Neural progenitor cell (in vitro differentiated cells): ENCODE measurements at regions not wholly inside any gene's neighbourhood (a gene's known extent, or its start where the extent isn't known, plus 50 kb on each side); places are given as distances from the start of the nearest gene placed in this dataset.

Experiments used
- DNase-seq: peaks from one replicate; pipeline ENCODE4 v3.0.0-alpha.2; 2016; ENCODE audit warnings: low spot score
- H2AFZ ChIP-seq: fragments of 200-600 bp; sonication (generic); replicated peaks from 2 replicates; pipeline ENCODE4 v1.6.1; 2016; ENCODE audit warnings: antibody characterized with exemption
- H3F3A ChIP-seq: fragments of 200-600 bp; sonication (generic); 2 replicates; pipeline ENCODE4 v1.6.1; 2016; ENCODE audit warnings: antibody characterized with exemption, low read depth
- H3K27ac ChIP-seq: fragments of 200-600 bp; sonication (generic); 2 replicates; pipeline ENCODE4 v1.5.1; 2016; ENCODE audit warnings: mild to moderate bottlenecking
- H3K27me3 ChIP-seq: fragments of 200-600 bp; sonication (generic); 2 replicates; pipeline ENCODE4 v1.6.1; 2016; ENCODE audit warnings: mild to moderate bottlenecking, moderate library complexity
- H3K36me3 ChIP-seq: fragments of 200-600 bp; sonication (generic); 2 replicates; pipeline ENCODE4 v1.5.1; 2016
- H3K4me1 ChIP-seq: fragments of 200-600 bp; sonication (generic); 2 replicates; pipeline ENCODE4 v1.6.1; 2016; ENCODE audit warnings: mixed run types
- H3K4me2 ChIP-seq: fragments of 200-600 bp; sonication (generic); 2 replicates; pipeline ENCODE4 v1.6.1; 2016
- H3K4me3 ChIP-seq: fragments of 200-600 bp; sonication (generic); 2 replicates; pipeline ENCODE4 v1.5.1; 2016
- H3K79me2 ChIP-seq: fragments of 200-600 bp; sonication (generic); 2 replicates; pipeline ENCODE4 v1.6.1; 2016; ENCODE audit warnings: low read depth
- H3K9ac ChIP-seq: fragments of 200-600 bp; sonication (generic); 2 replicates; pipeline ENCODE4 v1.6.1; 2016
- H3K9me3 ChIP-seq: fragments of 200-600 bp; sonication (generic); 2 replicates; pipeline ENCODE4 v1.5.1; 2016; ENCODE audit warnings: low read depth
- H4K20me1 ChIP-seq: fragments of 200-600 bp; sonication (generic); 2 replicates; pipeline ENCODE4 v1.6.1; 2016; ENCODE audit warnings: low read depth
- H3K27ac Mint-ChIP-seq: 3 replicates; pipeline ENCODE4 v1.8.0; 2021; ENCODE audit warnings: mixed read lengths
- H3K27me3 Mint-ChIP-seq: 2 replicates; pipeline ENCODE4 v1.8.0; 2022; ENCODE audit warnings: low read depth, mild to moderate bottlenecking, inconsistent platforms, moderate library complexity, mixed read lengths; ENCODE audit not compliant: insufficient read depth
- H3K36me3 Mint-ChIP-seq: 3 replicates; pipeline ENCODE4 v1.8.0; 2021; ENCODE audit warnings: mixed read lengths
- H3K4me1 Mint-ChIP-seq: 3 replicates; pipeline ENCODE4 v1.8.0; 2021; ENCODE audit warnings: mixed read lengths
- H3K4me3 Mint-ChIP-seq: 3 replicates; pipeline ENCODE4 v1.8.0; 2021; ENCODE audit warnings: mild to moderate bottlenecking, moderate library complexity, mixed read lengths
- H3K9me3 Mint-ChIP-seq: 3 replicates; pipeline ENCODE4 v1.8.0; 2020; ENCODE audit warnings: mixed read lengths
- CTCF ChIP-seq: fragments of 200-600 bp; sonication (generic); IDR thresholded peaks from 2 replicates; pipeline ENCODE4 v1.5.1; 2017; ENCODE audit warnings: antibody characterized with exemption, mild to moderate bottlenecking
- EZH2 ChIP-seq: fragments of 200-600 bp; sonication (generic); IDR thresholded peaks from 2 replicates; pipeline ENCODE4 v1.6.1; 2017; ENCODE audit warnings: antibody characterized with exemption, mild to moderate bottlenecking, moderate library complexity
- EZH2phosphoT487 ChIP-seq: fragments of 200-600 bp; sonication (generic); IDR thresholded peaks from 2 replicates; pipeline ENCODE4 v1.6.1; 2017; ENCODE audit warnings: antibody characterized with exemption

DNA sequence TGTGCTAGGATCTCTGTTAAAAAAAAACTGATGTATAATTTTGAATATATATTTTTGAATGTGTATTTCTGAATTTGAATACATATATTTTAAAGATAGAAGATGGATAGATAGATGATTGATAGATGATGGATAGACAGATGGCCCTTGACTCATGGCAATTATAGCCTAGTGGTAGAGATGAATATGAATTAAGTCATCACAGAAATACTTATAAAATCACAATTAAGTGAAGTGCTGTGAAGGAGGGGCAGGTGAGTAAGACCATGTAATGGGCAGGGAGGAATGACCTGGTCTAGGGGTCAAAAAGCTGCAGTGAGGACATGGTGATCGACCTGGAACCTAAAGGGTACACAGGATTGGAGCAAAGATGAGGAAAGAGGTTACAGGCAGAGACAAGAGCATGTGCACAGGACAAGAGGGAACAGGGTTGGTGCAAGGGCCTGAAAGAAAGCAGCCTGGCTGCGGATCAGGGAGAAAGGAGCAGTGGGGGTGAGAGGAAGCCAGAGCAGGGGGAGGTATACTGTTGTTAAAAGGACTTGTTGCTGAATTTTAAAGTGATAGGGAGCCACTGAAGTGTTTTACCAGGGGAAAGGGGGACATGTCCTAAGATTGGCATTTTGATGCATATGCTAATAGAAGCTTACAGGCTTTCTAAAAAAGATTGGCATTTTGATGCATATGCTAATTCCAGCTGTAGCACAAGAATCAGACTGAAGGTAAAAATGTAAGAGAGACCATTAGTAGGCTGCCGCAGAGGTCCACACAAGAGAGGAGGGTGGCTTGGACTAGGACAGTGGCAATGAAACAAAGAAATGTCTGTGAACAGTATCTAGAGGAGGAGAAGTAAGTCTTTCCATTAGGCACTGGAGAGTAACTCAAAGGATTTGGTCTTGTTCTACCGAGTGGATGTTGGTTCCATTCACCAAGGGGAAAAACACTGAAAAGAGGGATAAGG, 527.8 kb downstream of the AGTPBP1 start:
- no peaks in the 10 kb centered on the region for H3F3A ChIP-seq
- peak overlapping the region; percentile 78 for H2AFZ ChIP-seq
- no peaks in the 10 kb centered on the region for H3K9me3 ChIP-seq
- no peaks in the 10 kb centered on the region for H3K27me3 ChIP-seq
- no peak for TF ChIP-seq EZH2phosphoT487
- TF ChIP-seq EZH2 = no peak
- no peak for TF ChIP-seq CTCF
- Mint-ChIP-seq H3K36me3 (no peaks in the 10 kb centered on the region), H3K4me3 (no peak overlapping the region), H3K4me1 (peaks cover 21% of the 10 kb centered on the region), H3K27ac (no peak overlapping the region), H3K27me3 (peaks cover 4% of the 10 kb centered on the region), H3K9me3 (no peaks in the 10 kb centered on the region)
- H3K4me3 ChIP-seq = no peak overlapping the region
- no peaks in the 10 kb centered on the region for H3K36me3 ChIP-seq
- peaks cover 4% of the 10 kb centered on the region for H3K4me1 ChIP-seq
- no peaks in the 10 kb centered on the region for H3K79me2 ChIP-seq
- H4K20me1 ChIP-seq = no peaks in the 10 kb centered on the region
- no peak overlapping the region for H3K4me2 ChIP-seq
- no peak overlapping the region for H3K27ac ChIP-seq
- DNase-seq = peak; percentile 25
- H3K9ac ChIP-seq = no peak overlapping the region

- Histone ChIP-seq H3K27me3 (no peaks in the 10 kb centered on the region), H3K4me3 (no peak overlapping the region), H3K27ac (no peak overlapping the region), H2AFZ (no peak overlapping the region), H3F3A (no peaks in the 10 kb centered on the region), H3K9ac (no peak overlapping the region), H3K9me3 (no peaks in the 10 kb centered on the region), H4K20me1 (no peaks in the 10 kb centered on the region), H3K79me2 (no peaks in the 10 kb centered on the region), H3K4me2 (no peak overlapping the region), H3K4me1 (peaks cover 4% of the 10 kb centered on the region), H3K36me3 (no peaks in the 10 kb centered on the region)
- Mint-ChIP-seq H3K9me3 (no peaks in the 10 kb centered on the region), H3K36me3 (no peaks in the 10 kb centered on the region), H3K4me3 (no peak overlapping the region), H3K27me3 (peaks cover 4% of the 10 kb centered on the region), H3K27ac (no peak overlapping the region), H3K4me1 (peaks cover 21% of the 10 kb centered on the region)
- DNase-seq = no peak
- TF ChIP-seq EZH2phosphoT487 (no peak), CTCF (no peak), EZH2 (no peak)
Measured at GRCh38 chr9:85212887-85213286, 528.9 kb downstream of the AGTPBP1 start.

GRCh38 chr9:85212209-85212608, 529.5 kb downstream of the AGTPBP1 start:
- H3K27ac ChIP-seq = no peak overlapping the region
- no peak overlapping the region for H3K4me2 ChIP-seq
- H3K4me3 ChIP-seq = no peak overlapping the region
- no peak overlapping the region for H2AFZ ChIP-seq
- H3K27ac Mint-ChIP-seq = no peak overlapping the region
- no peaks in the 10 kb centered on the region for H3K9me3 ChIP-seq
- H3K9me3 Mint-ChIP-seq = peaks cover 2% of the 10 kb centered on the region
- peaks cover 4% of the 10 kb centered on the region for H3K4me1 ChIP-seq
- H3K36me3 ChIP-seq = no peaks in the 10 kb centered on the region
- H3F3A ChIP-seq = no peaks in the 10 kb centered on the region
- no peak overlapping the region for H3K9ac ChIP-seq
- H3K27me3 Mint-ChIP-seq = peaks cover 4% of the 10 kb centered on the region
- TF ChIP-seq EZH2 = no peak
- TF ChIP-seq EZH2phosphoT487 = no peak
- no peak for TF ChIP-seq CTCF
- H3K4me1 Mint-ChIP-seq = peaks cover 21% of the 10 kb centered on the region
- no peaks in the 10 kb centered on the region for H3K27me3 ChIP-seq
- H3K4me3 Mint-ChIP-seq = no peak overlapping the region
- H3K79me2 ChIP-seq = no peaks in the 10 kb centered on the region
- H3K36me3 Mint-ChIP-seq = no peaks in the 10 kb centered on the region
- no peaks in the 10 kb centered on the region for H4K20me1 ChIP-seq
- DNase-seq = no peak
